HG03575 (cell line): ENCODE measurements at regions not wholly inside any gene's neighbourhood (a gene's known extent, or its start where the extent isn't known, plus 50 kb on each side); places are given as distances from the start of the nearest gene placed in this dataset.
"Not testable (repeated sequence)": the region's sequence is repeated elsewhere in the genome, so short reads cannot be mapped to it uniquely, and the experiment has no call there.

ENCODE experiments used
- ATAC-seq: cut with Tn5 transposase; IDR thresholded peaks from one replicate; pipeline ENCODE4 v1.9.1; 2021; ENCODE audit not compliant: unreplicated experiment, insufficient number of reproducible peaks, low FRiP score; ENCODE audit errors: extremely low read depth

DNA sequence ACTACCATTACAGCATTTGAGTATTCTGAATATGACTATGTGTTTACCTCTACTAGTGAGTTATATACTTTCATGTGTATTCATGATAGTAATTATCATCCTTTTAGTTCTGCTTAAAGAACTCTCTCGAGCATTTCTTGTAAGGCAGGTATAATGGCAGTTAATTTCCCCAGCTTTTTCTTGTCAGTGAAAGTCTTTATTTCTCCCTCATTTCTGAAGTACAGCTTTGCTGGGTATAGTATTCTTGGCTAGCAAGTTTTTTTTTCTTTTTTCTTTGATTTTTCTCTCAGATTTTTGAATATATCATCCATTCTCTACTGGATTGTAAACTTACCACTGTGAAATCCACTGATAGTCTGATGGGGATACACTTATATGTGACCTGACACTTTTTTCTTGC is 165.9 kb upstream of the ARHGAP5 start:
- ATAC-seq, result no peak

DNA sequence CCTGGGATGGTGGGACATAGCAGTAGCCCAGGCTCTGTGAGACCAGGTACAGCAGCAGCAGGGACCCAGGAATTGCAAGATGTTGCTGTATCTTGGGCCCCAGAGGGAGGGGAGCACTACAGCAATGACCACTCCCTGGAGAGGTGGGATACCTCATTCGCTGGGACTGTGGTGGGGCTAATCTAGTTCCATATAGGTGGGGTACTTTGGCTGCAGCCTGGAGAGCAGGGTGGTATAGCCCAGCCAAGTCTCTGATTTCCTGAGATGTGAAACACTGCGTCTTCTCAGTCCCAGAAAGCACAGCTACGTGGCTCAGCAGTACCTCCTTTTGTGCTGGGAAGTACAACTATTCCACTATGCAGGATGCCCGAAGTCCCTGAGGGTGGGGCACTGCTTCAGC is 163.7 kb upstream of the ARHGAP5 start:
- no peak for ATAC-seq

DNA sequence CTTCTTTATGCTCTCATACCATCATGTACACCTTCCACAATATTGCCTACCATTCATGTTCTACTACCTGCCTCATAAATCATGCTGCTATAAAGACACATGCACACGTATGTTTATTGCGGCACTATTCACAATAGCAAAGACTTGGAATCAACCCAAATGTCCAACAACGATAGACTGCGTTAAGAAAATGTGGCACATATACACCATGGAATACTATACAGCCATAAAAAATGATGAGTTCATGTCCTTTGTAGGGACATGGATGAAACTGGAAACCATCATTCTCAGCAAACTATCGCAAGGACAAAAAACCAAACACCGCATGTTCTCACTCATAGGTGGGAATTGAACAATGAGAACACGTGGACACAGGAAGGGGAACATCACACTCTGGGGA is 158.8 kb upstream of the ARHGAP5 start:
- ATAC-seq, result not testable (repeated sequence)

DNA sequence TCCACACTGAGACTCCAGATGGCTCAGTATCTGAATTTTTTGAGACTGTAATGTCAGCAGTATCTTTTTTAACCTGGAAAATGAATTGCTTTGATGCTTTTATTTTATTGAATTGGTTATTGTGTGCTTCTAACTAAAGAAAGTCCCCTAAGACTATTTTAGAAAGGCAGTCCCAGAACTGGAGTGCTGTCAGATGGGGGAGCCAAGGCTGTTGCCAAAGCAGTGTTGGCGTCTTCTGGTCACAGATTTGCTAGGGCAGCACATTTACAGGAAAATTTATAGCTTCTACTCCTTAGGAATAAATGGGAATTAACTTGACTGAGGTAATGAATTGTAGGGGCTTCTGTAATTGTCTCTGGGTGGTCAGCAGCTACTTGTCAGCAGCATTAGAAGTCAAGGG is 157.1 kb upstream of the ARHGAP5 start:
- ATAC-seq, result no peak

DNA sequence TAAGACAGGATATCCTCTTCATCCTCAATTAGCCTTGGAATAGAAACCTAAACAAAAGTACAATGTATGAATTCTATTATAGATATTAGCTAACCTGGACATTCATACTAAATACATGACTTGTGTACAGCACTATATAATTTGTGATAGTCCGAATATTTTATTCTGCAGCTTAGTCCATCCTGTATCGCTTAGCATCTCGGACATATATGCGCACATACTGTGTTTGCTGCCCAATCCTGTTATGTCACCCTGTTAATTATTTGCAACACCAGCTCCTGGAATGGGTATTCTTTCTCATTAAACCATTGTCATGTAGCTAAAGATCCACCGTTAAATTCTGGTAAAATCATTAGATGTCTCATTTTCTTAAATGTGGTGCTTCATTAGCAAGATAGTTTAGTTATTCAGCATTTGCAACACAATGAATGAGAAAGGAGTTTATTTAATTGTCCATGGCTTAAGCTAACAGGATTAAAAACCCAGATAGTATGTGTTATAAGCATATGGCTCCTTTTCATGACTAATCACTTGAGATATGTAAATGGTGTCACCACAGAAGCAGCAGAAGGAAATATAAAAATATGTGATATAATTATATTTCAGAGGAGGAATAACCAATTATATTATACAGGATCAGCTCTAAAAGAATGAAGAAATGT is 156.0 kb upstream of the ARHGAP5 start:
- ATAC-seq, result no peak

DNA sequence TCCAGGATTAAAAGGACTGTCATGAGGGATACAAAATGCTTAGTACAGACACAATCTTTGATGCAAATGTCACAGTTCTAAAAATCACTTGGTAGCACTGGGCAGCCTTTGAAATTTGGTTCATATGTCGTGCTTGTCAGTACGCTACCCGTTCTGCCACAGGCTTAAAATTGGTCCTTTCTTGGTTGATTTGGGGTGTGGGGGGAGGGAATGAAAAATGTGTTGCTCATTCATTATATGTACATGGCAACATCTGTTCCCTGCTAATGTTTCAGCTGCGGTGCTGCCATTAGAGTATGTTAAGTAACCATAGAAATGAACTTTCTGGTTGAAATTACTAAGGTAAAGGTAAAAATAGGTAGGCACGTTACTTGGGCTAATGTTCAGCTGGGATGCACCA is 155.4 kb upstream of the ARHGAP5 start:
- ATAC-seq, result no peak

DNA sequence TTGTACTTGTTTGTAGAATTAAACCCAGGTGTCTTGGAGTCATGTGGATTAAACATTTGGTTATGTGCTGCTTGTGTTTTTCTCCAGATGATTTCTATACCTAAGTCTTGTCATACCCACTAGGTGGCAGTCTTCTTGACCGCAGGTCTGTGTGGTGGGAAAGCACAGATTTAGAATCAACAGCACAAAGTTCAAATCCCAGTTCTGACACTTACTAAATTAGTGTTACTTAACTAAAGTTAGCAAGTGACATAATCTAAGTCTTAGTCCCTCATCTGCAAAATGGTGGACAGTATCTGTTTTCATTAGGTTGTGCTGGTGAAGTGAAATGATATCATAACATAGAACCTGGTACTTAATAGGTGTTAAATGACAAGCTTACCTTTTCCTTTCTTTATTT is 151.0 kb upstream of the ARHGAP5 start:
- ATAC-seq, result no peak

DNA sequence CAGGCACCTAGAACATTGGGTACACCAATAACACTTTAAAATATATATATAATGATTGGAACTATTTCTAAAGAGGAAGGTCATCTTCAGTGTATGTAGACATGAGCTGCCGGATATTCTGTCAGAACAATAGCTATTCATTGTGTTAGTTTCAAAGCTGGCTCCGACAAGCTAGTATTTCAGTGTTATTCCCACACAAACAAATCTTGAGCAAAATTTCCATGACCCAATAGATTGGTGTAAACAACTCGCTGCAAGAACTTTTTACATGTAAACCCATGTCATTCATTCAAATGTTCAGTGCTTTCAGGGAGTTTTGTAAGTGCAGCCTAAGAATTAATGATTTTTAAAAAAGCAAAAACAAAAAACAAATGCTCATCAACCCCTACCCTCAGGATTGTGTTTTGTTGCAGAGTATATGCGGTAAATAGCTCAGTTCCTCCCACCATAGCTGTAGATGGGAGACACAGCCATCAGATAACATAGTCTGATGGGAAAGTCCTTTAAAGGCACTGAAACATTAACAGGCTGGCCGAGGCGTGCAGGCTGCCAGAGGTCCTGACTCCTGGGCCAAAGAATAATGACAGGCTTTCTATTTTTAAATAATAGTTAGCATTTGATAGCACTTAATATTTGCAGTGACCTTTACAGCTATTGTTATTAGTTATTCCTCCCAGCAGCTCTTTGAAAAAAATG is 150.3 kb upstream of the ARHGAP5 start:
- no peak for ATAC-seq

DNA sequence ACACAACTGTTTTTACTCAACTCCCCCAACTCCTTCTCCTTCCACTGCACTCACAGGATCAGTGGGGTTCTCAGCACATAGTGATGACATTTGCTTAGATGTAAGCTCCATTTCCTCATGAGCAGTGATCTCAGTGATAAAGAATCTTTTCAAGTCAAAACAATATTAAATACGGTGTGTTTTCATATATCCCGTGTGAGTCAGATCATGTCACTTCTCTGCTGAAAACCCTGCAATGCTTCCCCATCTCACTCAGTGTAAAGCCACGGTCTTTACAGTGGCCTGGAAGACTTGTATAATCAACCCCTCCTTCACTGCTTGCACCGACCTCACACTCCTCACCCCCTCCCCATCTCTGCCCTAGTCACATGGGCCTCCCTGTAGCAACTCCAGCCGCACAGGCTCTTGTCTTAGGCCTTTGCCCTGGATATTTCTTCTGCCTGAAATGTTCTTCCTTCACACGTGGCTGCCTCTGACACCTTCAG is 149.7 kb upstream of the ARHGAP5 start:
- ATAC-seq, result no peak

DNA sequence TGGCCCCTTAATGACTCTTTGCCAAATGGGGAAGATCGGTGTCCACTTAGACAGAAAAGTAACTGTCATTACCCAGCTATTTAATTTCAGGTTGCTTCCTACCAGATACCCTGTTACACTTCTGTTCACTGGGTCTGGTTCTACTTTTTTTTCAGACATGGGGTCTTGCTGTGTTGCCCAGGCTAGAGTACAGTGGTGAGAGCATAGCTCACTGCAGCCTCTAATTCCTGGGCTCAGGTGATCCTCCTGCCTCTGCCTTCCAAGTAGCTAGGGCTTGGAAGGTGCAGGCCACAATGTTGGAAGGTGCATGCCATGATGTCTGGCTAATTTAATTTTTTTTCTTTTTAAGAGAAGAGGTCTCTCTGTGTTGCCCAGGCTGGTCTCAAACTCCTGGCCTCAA is 147.0 kb upstream of the ARHGAP5 start:
- ATAC-seq, result no peak

DNA sequence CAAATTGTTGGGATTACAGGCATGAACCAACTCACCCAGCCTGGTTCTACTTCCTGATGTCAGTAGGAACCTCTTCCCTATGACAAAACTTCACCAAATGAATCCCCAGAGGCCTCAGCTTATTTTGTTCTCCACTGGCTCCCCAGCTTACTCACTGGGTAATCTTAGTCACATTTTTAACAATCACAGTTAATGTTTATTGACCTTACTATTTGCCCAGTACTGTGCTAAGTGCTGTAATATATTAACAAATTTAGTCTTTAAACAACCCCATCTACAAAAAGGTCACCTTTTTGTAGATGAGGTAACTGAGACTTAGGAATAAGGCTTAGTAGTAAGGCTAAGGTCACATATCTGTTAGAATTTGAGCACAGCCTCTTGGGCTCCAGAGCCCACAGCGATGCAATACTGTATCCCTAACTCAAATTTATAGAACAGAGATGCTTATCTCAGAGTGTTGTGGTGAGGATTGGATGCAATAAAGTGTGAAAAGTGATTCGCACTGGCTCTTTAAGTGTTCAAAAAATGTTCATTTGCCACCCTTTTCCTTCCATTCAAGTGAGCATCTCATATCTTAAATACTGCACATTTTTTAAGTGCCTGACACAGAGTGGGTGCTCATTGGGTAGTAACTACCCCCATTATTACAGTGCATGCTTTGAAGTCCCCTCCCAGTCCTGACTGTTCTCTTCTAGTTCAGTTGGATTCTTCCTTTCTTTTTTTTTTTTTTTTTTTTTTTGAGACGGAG is 146.4 kb upstream of the ARHGAP5 start:
- ATAC-seq, result no peak

DNA sequence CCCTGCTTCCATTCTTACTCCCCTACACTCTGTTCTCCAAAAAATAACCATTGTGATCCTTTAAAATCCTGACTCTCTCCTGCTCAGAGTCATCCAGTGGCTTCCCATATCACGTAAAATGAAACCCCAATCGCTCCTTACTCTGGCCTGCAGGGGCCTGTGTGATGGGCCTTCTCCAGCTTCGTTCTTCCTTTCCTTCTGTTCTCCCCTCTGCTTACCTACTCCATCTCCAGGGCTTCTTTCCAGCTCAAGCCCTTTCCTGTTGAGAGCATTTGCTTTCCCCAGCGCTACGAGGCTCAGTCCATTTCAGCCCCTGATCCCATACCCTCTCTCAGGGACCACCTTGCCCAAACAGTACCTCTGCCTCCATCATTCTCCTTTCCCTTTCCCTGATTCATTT is 144.4 kb upstream of the ARHGAP5 start:
- ATAC-seq, result no peak

DNA sequence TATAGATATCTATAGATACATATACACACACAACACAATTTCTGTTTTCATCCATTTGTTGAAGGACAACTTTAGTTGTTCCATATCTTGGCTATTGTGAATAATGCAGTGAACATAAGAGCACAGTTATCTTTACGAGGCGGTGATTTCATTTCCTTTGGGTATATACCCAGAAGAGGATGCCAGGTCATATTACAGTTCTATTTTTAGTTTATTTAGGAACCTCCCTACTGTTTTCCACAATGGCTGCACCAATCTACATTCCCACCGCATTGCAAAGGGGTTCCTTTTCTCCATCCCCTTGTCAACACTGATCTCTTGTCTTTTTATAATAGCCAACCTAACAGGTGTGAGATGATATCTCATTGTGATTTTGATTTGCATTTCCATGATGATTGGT is 143.4 kb upstream of the ARHGAP5 start:
- no peak for ATAC-seq

DNA sequence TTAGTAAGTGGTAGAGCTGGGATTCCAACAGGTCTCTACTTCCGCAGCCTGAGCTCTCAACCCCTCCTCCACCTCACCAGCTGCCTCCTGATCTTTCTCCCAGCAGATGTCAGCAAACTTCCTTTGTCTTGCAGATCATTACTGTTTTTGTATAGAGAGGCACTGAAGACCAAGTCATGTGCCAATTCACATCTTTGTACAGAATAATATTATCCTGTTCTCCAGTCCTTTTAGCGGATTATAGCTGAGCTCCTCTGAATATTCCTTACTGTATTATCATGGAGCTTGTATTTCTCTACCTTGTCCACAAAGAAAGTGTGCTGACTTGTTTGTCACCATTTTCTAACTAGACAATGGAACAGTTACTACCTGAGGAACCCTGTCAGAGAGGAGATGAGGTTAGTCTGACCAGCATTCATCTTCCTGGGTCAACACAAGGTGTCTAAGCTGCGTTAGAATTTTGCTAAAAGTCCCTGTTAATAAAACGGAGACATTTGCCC is 142.3 kb upstream of the ARHGAP5 start:
- no peak for ATAC-seq

DNA sequence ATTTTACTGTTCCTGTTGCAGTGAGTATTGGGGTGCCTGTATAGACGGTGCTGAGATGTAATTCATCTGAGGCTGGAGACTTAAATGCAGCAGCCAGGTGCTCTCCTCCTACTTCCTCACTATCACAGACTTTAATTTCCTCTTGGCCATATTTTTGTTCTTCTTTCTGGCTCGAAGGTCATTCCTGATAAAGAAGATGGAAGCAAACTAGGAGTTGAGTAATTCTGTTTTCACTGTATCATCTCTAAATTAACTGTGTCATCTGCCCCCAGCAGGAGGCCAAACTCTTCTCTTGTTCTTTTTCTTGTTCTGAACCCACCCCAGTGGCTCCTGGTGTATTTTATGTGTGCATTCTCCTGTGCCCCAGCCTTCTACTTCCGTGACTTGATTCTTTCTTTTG is 141.7 kb upstream of the ARHGAP5 start:
- no peak for ATAC-seq

DNA sequence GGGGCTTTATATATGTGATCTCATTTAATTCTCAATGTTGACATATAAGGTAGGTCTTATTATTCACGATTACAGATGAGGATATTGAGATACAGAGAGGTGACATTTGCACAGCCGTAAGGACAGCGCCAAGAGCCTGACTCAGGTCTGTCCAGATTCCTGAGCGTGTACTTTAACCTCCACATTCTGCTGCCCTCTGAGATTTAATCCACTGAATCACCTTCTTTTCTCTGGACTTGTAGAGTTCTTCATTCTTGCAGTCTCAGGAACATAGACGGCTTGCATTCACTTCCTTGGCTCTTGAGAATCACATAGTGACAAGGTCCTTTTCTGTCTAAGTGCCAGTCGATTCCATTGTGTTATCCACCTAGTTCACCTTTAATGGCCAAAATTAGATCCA is 141.0 kb upstream of the ARHGAP5 start:
- ATAC-seq, result no peak

DNA sequence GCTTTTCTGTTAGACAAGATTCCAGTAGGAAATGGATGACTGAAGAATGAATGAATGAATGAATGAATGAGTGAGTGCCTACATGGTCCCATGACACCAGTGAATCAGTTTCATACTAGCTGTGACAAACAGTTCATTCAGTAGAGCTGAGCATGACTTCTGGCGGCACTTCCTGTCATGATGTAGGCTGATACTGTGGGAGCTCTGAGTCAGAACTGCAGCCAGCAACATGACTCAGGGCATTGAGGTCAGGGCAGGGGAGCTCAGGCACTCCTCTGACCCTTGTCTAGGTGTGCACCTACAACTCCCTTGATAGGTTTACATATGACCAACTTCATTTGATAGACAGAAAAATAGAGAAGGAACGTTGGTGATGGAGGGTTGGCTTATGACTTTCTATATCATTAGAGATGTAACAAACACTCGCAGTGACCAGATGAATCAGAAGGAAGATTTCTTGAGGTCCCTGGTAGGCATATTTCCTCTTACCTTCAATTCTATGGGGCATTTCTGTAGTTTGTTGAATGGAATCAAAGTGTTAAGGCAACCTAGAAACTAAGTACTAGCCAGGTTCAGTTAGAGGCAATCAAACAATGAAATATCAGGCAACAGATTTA is 139.3 kb upstream of the ARHGAP5 start:
- ATAC-seq, result peak; percentile 96

DNA sequence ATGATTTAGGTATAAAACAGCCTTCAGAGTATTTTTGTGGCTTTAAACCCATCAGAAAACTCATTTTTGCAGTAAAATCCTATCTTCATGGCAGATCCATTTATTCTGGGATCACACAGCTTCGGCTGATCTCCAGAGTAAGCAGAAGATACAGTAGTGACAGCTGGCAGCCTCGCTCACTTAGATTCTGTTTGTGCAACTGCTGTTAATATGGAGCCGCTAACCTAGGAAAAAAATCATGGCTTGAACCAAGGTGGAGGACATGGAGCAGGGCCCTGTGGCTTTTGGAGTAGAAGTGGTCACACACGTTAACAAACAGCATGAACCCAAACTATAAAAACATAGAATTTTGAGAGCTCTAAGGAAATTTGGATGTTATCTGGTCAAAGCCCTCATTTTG is 137.2 kb upstream of the ARHGAP5 start:
- ATAC-seq, result no peak

DNA sequence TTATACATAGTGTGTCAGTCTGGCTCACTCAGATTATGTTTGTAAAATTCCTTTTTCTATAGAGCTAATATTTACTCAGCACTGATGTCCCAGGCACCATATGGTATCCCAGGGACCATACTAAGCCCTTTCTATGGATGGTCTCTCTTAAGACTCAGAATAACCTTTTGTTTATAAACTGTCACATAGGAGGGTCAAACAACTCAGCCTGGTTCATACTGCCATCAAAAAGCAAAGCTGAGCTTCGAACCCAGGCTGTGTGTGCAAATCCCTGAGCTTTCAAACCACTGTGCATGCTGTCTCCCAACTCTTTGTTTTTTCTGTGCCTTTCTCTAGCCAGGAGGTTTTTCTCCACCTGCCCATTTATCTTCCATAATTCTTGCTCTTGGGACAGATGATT is 135.6 kb upstream of the ARHGAP5 start:
- ATAC-seq, result no peak
